ENCODE measurements at regions not wholly inside any gene's neighbourhood (a gene's known extent, or its start where the extent isn't known, plus 50 kb on each side); places are given as distances from the start of the nearest gene placed in this dataset.

- peak; percentile 86 to 95 (median 90) for TF ChIP-seq CTCF (IDR thresholded peaks at IDR 0.05 in 2 of 3, conservative IDR thresholded peaks at IDR 0.05 in 1 of 3; ENCODE audit: insufficient read depth in 2 of 3, low read depth in 1 of 3, low read length in 3 of 3)
- no peak for TF ChIP-seq BHLHE40 (IDR thresholded peaks at IDR 0.05; ENCODE audit: low read length)
- TF ChIP-seq HNRNPK (IDR thresholded peaks at IDR 0.05; ENCODE audit: low read depth, low read length, poor library complexity, severe bottlenecking) = no peak
- TF ChIP-seq ZNF311 (CRISPR knock-in tag; IDR thresholded peaks at IDR 0.05) = no peak
- no peak for TF ChIP-seq MYNN (IDR thresholded peaks at IDR 0.05)
- no peak for TF ChIP-seq MYNN (CRISPR knock-in tag; IDR thresholded peaks at IDR 0.05)
- TF ChIP-seq ZNF780A (CRISPR knock-in tag; IDR thresholded peaks at IDR 0.05) = no peak
- TF ChIP-seq HNRNPL (IDR thresholded peaks at IDR 0.05; ENCODE audit: low read depth, low read length) = no peak
- no peak for TF ChIP-seq POLR3A (IDR thresholded peaks at IDR 0.05; ENCODE audit: borderline replicate concordance, extremely low read depth, insufficient read depth, insufficient read length)
- peak; percentile 89 for TF ChIP-seq SMC3 (conservative IDR thresholded peaks at IDR 0.05; ENCODE audit: insufficient read depth, low read depth, low read length)
- no peak for TF ChIP-seq ZNF583 (CRISPR knock-in tag; IDR thresholded peaks at IDR 0.05)
- TF ChIP-seq RNF2 (IDR thresholded peaks at IDR 0.05) = no peak
- TF ChIP-seq BCL6 (CRISPR knock-in tag; IDR thresholded peaks at IDR 0.05) = no peak
- peak; percentile 89 to 98 for TF ChIP-seq RAD21 (CRISPR knock-in tag; conservative IDR thresholded peaks at IDR 0.05 in 1 of 2, IDR thresholded peaks at IDR 0.05 in 1 of 2)
Observed at GRCh38 chr16:82229800-82230619, 60.0 kb upstream of the MPHOSPH6 start (continued).

Data from K562 (cell line).